Muscle layer of colon (tissue), 2 donors: ENCODE measurements at regions not wholly inside any gene's neighbourhood (a gene's known extent, or its start where the extent isn't known, plus 50 kb on each side); places are given as distances from the start of the nearest gene placed in this dataset.
"Not testable (repeated sequence)": the region's sequence is repeated elsewhere in the genome, so short reads cannot be mapped to it uniquely, and the experiment has no call there.

Experiments used
- H3K27ac ChIP-seq: one replicate; pipeline ENCODE4 v1.7.0; 2013; ENCODE audit warnings: low read depth, mild to moderate bottlenecking, low read length, moderate library complexity
- H3K27me3 ChIP-seq, 2 donors: one replicate each; pipeline ENCODE4 v1.7.0; 2013; ENCODE audit warnings: low read length in 2 of 2, mild to moderate bottlenecking in 2 of 2; ENCODE audit not compliant: insufficient read depth in 2 of 2, control insufficient read depth in 1 of 2
- H3K36me3 ChIP-seq: one replicate; pipeline ENCODE4 v1.7.0; 2013; ENCODE audit warnings: mild to moderate bottlenecking, low read length; ENCODE audit not compliant: insufficient read depth
- H3K4me1 ChIP-seq: one replicate; pipeline ENCODE4 v1.7.0; 2013; ENCODE audit warnings: mild to moderate bottlenecking, low read length; ENCODE audit not compliant: insufficient read depth
- H3K4me3 ChIP-seq, 2 donors: one replicate each; pipeline ENCODE4 v1.7.0; 2013; ENCODE audit warnings: low read length in 2 of 2, low read depth in 1 of 2, mild to moderate bottlenecking in 1 of 2, moderate library complexity in 1 of 2
- H3K9ac ChIP-seq: one replicate; pipeline ENCODE4 v1.7.0; 2013; ENCODE audit warnings: low read length
- H3K9me3 ChIP-seq: one replicate; pipeline ENCODE4 v1.7.0; 2013; ENCODE audit warnings: mild to moderate bottlenecking, low read length
- donor health status: abdominal sarcoma.
- donor health status: Adenocarcinoma of cecum.

DNA sequence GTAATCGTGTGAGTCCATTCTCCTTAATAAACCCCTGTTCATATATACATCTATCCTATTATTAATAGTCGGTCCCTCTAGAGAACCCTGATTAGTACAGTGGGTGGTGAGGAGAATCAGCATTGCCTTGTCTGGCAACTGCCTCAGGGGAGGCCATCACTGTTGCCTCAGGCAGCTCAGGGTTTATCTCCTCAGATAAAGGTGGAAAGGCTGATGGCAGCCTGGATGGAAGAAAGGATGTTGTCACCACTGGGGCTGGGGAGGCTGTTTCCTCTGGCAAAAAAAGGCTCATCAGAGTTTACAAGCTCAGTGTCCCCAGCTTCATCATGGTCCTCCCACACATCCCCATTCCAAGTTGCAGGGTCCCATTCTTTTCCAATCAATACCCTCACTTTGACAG, 137.1 kb downstream of the TMX1 start:
- H3K27me3 ChIP-seq, H3K9me3 ChIP-seq, H3K4me1 ChIP-seq, H3K9ac ChIP-seq, H3K36me3 ChIP-seq, H3K4me3 ChIP-seq, H3K27ac ChIP-seq: not testable (repeated sequence)

GRCh38 chr14:51382506-51382905, 142.5 kb downstream of the TMX1 start:
- Histone ChIP-seq H3K4me1 (peaks cover 11% of the 10 kb centered on the region), H3K27me3 (no peaks in the 10 kb centered on the region), H3K9me3 (no peaks in the 10 kb centered on the region), H3K4me3 (no peak overlapping the region), H3K27ac (no peak overlapping the region), H3K9ac (no peak overlapping the region), H3K36me3 (no peaks in the 10 kb centered on the region)

- H3K4me3 ChIP-seq: no peak overlapping the region
Observed at GRCh38 chr14:51386411-51386810, 146.4 kb downstream of the TMX1 start.

DNA sequence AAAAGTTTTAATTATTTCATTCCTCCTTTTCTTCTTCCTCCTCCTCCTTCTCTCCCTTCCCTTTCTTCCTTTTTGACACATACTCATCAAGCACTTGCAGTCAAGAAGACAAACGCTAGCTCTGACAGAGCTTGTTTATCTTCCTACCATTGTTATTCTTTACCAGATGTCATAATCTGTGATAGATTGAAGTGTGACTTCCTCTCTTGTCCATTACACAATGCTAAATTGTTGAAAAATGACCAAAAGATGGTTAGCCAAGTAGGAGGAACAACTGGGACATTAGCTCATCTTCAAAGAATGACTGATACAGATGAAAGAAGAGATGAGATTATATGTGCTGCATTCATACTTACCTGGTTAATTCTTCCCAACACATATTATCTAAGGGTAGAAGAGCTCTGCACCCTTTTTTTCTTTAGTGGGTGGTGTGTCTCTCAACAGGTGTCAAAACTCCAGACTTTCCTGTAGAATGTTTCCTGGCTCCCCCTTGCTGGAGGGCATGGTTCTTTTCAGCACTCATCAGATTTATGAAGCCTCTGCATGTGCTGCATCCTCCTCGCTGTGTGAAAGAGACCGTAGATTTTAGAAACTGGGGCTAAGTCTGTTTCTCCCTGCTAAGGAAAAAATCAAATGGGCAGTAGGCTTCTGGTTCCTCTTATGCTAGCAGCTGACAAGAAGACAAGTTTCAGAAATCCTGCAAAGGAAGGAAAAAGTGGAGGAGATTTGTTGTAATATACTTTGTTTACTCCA, 147.1 kb downstream of the TMX1 start:
- H3K4me3 ChIP-seq: no peak overlapping the region
- peaks cover 12% of the 10 kb centered on the region for H3K4me1 ChIP-seq
- H3K9me3 ChIP-seq: no peaks in the 10 kb centered on the region
- no peak overlapping the region for H3K9ac ChIP-seq
- H3K27me3 ChIP-seq: no peaks in the 10 kb centered on the region
- no peaks in the 10 kb centered on the region for H3K36me3 ChIP-seq
- H3K27ac ChIP-seq: no peak overlapping the region

More at GRCh38 chr14:51386411-51386810, 146.4 kb downstream of the TMX1 start:
- H3K9me3 ChIP-seq: no peaks in the 10 kb centered on the region
- H3K36me3 ChIP-seq: no peaks in the 10 kb centered on the region
- H3K27me3 ChIP-seq: no peaks in the 10 kb centered on the region
- no peak overlapping the region for H3K27ac ChIP-seq
- no peak overlapping the region for H3K9ac ChIP-seq
- H3K4me1 ChIP-seq: peaks cover 12% of the 10 kb centered on the region

DNA sequence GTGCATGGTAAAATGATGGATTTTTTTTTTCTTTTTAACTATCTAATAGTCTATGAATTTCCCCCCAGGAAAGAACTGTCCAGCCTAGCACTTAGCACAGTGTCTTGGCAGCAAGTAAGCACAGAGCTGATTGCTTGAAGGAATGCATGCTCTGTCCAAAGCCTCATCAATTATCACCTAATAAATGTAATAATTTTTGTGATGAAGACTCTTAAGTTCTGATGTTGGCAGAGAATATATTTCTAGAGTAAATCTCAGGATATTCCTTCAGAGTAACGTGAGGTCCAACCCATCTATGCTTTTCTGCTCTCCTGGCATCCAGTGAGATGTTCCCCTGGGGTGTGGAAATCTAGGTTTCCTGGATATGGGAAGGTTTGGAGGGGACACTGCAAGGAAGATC, 152.4 kb downstream of the TMX1 start:
- no peaks in the 10 kb centered on the region for H3K9me3 ChIP-seq
- H3K9ac ChIP-seq: no peak overlapping the region
- no peak overlapping the region for H3K4me3 ChIP-seq
- no peak overlapping the region for H3K27ac ChIP-seq
- H3K4me1 ChIP-seq: peaks cover 41% of the 10 kb centered on the region
- no peaks in the 10 kb centered on the region for H3K27me3 ChIP-seq
- no peaks in the 10 kb centered on the region for H3K36me3 ChIP-seq

DNA sequence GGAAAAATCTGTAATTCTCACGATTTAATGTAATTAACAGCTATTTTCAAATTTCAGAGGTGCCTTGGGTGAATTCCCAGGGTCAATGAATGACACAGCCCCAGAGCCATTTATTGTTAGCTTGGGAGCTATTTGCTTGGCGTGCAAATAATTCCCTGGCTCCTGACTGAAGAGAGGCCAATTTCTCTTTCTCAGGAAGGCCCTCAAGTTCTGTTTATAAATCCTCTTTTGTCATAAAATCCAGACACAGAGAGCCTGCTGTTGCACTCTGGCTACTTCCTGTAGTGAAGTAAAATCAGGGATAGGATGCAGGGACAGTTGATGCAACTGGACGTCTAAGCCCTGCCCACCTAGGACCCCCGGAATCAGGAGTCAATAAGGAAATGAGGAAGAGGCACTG, 154.3 kb downstream of the TMX1 start:
- H3K4me3 ChIP-seq: peak overlapping the region in 1 of 2 donors; percentile 10
- peaks cover 39% of the 10 kb centered on the region for H3K4me1 ChIP-seq
- H3K27me3 ChIP-seq: no peaks in the 10 kb centered on the region
- no peaks in the 10 kb centered on the region for H3K36me3 ChIP-seq
- no peak overlapping the region for H3K9ac ChIP-seq
- no peaks in the 10 kb centered on the region for H3K9me3 ChIP-seq
- peak overlapping the region; percentile 66 for H3K27ac ChIP-seq

- Histone ChIP-seq H3K36me3 (no peaks in the 10 kb centered on the region), H3K27ac (peak overlapping the region; percentile 66), H3K9ac (no peak overlapping the region), H3K27me3 (no peaks in the 10 kb centered on the region), H3K4me1 (peaks cover 39% of the 10 kb centered on the region), H3K9me3 (no peaks in the 10 kb centered on the region), H3K4me3 (peak overlapping the region in 1 of 2 donors; percentile 10)
Observed at GRCh38 chr14:51394804-51395203, 154.8 kb downstream of the TMX1 start.

GRCh38 chr14:51395361-51395849, 155.4 kb downstream of the TMX1 start:
- H3K27me3 ChIP-seq: no peaks in the 10 kb centered on the region
- H3K9ac ChIP-seq: no peak overlapping the region
- H3K36me3 ChIP-seq: no peaks in the 10 kb centered on the region
- H3K27ac ChIP-seq: peak overlapping the region; percentile 66
- H3K9me3 ChIP-seq: no peaks in the 10 kb centered on the region
- peaks cover 43% of the 10 kb centered on the region for H3K4me1 ChIP-seq
- H3K4me3 ChIP-seq: peak overlapping the region in 1 of 2 donors; percentile 10

DNA sequence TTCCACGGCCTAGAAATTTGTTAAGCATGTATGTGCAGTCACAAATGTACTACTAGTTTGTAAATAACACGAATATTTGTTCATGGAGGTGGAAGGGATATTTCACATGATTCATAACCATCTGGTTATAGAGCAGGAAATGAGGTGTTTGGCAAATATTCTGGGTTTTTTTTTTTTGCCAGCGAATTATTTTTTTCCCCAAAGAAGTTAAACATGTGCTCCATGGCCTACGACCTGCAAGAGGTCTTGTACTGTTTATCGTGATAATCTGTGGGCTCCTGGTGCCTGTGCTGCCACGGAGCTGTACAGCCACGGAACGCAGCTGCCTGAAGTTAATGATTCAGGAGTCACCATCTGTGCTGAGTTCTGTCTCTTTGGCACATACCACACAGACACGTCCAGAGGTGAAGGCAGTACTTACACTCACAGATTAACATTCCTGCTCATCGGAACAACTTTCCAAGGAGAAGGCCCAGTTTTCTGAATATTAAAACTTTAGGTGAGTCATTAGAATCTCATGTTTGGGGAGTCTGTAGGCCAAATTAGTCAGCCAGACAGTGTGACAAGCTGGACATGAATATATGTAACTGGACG, 156.3 kb downstream of the TMX1 start:
- Histone ChIP-seq H3K4me1 (peaks cover 52% of the 10 kb centered on the region), H3K27ac (peak overlapping the region; percentile 66), H3K36me3 (no peaks in the 10 kb centered on the region), H3K9ac (no peak overlapping the region), H3K9me3 (no peaks in the 10 kb centered on the region), H3K4me3 (peak overlapping the region in 1 of 2 donors; percentile 9), H3K27me3 (no peaks in the 10 kb centered on the region)

DNA sequence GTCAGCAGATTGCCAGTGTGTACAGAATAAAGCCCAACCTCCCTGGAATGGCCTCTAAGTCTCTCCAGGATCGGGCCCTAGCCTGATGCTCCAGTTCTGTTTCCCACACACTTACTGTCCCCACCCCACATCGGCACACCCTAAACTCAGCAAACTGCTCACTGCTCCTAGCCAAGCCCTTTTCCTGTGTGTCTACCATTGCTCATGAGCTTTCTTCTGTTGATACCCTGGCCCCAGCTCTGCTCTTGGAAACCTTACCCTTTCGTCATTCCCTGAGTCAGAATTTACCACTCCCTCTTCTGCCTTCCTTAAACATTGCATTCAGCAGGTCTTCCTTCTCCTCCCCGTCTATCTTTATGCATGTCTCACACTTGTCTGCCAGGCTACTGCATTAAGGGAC, 158.9 kb downstream of the TMX1 start:
- Histone ChIP-seq H3K4me3 (no peak overlapping the region), H3K27ac (no peak overlapping the region), H3K9ac (no peak overlapping the region), H3K36me3 (no peaks in the 10 kb centered on the region), H3K27me3 (no peaks in the 10 kb centered on the region), H3K4me1 (peaks cover 56% of the 10 kb centered on the region), H3K9me3 (no peaks in the 10 kb centered on the region)

- H3K4me3 ChIP-seq: no peak overlapping the region
- no peaks in the 10 kb centered on the region for H3K9me3 ChIP-seq
- H3K36me3 ChIP-seq: no peaks in the 10 kb centered on the region
- H3K9ac ChIP-seq: no peak overlapping the region
- no peaks in the 10 kb centered on the region for H3K27me3 ChIP-seq
- H3K4me1 ChIP-seq: peaks cover 44% of the 10 kb centered on the region
- H3K27ac ChIP-seq: no peak overlapping the region
Observed at GRCh38 chr14:51400139-51400538, 160.1 kb downstream of the TMX1 start.

DNA sequence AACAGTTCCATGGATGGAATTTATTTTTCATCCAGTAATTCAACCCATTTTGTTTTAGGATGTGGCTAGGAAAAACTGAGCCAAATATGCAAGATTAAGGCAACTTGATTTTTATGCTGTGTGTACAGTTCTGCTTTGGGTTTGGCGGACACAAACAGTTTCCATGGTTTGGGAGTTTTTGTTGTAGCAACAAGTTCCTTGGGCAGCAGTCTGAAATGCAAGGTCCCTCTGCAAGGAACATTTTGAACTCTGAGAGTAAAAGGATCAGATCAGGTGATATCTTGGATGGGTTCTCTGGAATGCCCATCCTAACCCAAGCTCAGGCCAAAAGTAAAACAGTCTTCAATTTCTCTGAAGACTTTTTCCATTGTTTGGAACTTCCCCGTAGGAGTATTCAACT, 161.2 kb downstream of the TMX1 start:
- no peaks in the 10 kb centered on the region for H3K36me3 ChIP-seq
- H3K27ac ChIP-seq: peak overlapping the region; percentile 78
- H3K9ac ChIP-seq: no peak overlapping the region
- H3K27me3 ChIP-seq: no peaks in the 10 kb centered on the region
- H3K4me1 ChIP-seq: peaks cover 32% of the 10 kb centered on the region
- no peak overlapping the region for H3K4me3 ChIP-seq
- H3K9me3 ChIP-seq: no peaks in the 10 kb centered on the region
